Iris pigment epithelial cell (primary cell): ENCODE measurements at regions not wholly inside any gene's neighbourhood (a gene's known extent, or its start where the extent isn't known, plus 50 kb on each side); places are given as distances from the start of the nearest gene placed in this dataset.

Experiments
- DNase-seq: peaks from one replicate; pipeline ENCODE4 v3.0.0-alpha.2; 2011; ENCODE audit warnings: low read depth

DNA sequence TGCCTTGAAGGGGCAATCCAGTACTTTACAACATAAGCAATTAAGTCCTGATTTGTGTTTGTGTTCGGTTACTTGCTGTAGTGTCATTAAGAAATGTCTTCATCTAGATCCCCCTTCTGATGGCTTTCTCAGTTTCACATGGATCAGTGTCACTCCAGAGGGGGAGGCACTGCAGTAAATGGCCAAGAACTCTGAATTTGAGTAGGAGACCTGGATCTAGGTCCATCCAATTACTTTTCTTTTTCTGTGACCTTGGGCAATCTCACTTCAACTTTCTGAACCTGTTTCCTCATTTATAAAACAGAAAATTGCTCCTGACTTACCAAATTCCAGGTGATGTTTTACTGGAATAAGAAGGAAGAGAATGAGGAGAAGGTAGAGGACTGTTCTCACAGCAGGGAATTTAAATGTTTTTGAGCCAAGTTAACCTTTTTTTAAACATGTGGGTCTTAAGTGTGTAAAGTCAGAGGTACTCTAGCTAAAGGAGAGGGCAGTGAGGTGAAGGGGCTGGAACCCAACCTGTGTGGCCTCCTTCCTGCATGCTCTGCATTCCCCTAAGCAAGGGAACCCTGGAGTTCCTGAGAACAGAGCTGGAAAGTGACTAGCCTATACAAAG lies 285.5 kb downstream of the HACE1 start:
- DNase-seq = no peak

DNA sequence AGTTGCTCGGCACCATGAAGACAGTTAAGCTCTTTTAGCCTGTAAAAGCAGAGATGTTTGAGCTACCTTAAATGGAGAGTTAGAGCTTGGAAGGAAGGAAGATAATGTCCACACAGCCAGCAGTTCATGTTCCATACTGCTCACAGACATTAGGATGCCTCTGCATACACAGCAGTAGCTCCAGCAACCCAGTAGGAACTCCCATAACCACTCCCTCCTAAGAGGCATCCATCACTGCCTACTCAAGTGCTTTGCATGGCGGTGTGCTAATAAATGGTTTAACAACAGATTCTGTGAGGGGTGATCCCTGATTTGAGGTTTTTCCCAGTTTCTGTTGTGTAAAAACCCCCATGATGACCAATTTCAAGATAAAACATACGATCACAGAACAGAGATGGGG lies 286.4 kb downstream of the HACE1 start:
- DNase-seq = no peak

DNA sequence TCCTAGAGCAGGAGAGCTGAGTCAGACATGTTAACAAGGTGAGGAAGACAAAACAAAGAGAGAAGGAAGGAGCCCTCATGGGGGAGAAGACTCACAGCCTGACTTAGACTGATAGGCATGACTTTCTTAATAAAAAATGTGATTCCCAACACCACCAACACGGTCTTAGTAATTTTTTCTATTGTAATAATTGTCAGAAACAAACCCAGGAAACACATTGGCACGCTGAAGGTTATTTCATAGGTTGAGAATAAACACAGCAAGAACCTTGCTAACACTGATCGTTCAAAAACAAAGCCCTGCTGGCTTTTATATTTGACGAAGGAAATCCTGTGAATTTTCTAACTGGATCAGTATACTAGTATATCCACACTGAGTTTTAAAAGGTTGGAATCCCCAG lies 286.8 kb downstream of the HACE1 start:
- no peak for DNase-seq

- peak; percentile 68 for DNase-seq
Measured at GRCh38 chr6:104566411-104566810, 293.3 kb downstream of the HACE1 start.

DNA sequence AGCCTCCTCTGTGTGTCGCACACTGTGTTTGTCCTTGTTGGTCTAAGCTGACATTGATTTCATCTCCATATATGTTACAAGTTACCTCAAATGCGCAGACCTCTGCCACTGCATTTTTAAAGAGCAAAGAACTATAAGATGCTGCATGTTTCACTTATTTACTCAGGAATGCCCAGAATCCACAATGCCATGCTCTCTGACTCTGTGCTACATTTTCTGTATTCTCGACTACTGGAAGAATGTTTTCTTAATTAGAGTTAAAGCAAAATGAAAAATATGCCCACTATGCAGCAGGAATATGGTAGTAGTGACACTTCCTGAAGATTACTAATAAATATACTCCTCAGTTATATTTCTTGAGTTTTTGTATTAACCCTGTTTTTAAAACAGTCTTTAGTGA lies 296.4 kb downstream of the HACE1 start:
- DNase-seq = no peak

- DNase-seq = peak; percentile 25
Measured at GRCh38 chr6:104559435-104560202, 300.1 kb downstream of the HACE1 start.

DNA sequence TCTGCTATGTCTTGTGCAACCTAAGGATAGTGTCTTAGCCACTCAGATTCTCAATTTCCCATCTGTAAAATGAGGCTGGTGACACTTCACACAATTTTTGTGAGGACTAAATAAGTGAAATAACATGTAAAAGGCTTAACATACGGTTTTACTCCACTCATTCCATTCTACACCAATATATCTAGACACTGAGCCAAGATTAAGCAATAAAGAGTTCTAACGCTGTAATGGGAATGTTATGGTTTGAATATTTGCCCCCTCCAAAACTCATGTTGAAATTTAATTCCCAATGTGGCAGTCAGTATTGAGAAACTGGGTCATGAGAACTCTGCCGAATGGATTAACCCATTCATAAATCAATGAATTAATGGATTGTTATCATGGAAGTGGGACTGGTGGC lies 301.0 kb downstream of the HACE1 start:
- DNase-seq = peak; percentile 70

- DNase-seq = no peak
Measured at GRCh38 chr6:104548297-104548696, 311.4 kb downstream of the HACE1 start.

GRCh38 chr6:104541411-104541810 lies 318.3 kb downstream of the HACE1 start:
- DNase-seq = no peak

DNA sequence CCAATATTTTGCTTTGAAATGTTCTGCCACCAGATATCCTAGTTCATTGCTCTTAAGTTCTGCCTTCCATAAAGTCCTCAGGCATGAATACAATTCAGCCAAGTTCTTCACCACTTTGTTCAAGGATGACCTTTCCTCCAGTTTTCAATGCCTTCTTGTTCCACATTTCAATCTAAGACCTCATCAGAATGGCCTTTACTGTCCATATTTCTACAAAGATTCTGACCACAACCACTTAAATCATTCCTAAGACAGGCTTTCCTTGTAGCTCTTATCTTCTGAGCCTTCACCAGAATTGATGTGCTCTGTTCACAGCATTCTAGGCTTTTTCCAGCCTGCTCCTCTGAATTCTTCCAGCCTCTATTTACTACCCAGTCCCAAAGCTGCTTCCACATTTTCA lies 319.0 kb downstream of the HACE1 start:
- peak; percentile 96 for DNase-seq

- DNase-seq = no peak
Measured at GRCh38 chr6:104539173-104539572, 320.5 kb downstream of the HACE1 start.

GRCh38 chr6:104537872-104538271 lies 321.8 kb downstream of the HACE1 start:
- DNase-seq = no peak

- peak; percentile 84 for DNase-seq
Measured at GRCh38 chr6:104537180-104537579, 322.5 kb downstream of the HACE1 start.

DNA sequence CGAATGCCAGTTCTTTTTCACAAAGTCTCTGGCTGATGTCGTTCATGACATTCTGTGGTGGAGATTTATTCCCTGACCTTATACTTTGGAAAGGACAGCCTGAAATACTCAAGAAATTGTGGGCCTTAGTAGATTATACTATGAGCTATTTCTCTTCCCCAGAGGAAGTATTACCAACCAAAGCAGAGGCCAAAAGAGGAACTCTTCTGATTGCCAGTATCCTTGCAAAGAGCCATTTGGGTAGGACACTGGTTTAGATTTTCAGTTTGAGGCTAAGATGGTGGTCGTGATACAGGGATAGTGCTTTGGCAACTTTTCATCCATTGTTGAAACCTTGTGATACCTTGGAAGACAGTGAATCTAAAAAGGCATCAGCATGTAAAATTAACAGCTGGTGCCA lies 327.3 kb downstream of the HACE1 start:
- DNase-seq = no peak

GRCh38 chr6:104531646-104532045 lies 328.1 kb downstream of the HACE1 start:
- DNase-seq = no peak

- peak; percentile 52 for DNase-seq
Measured at GRCh38 chr6:104527761-104528415, 331.8 kb downstream of the HACE1 start.

- no peak for DNase-seq
Measured at GRCh38 chr6:104527311-104527710, 332.4 kb downstream of the HACE1 start.

GRCh38 chr6:104526376-104526775 lies 333.3 kb downstream of the HACE1 start:
- DNase-seq = no peak

DNA sequence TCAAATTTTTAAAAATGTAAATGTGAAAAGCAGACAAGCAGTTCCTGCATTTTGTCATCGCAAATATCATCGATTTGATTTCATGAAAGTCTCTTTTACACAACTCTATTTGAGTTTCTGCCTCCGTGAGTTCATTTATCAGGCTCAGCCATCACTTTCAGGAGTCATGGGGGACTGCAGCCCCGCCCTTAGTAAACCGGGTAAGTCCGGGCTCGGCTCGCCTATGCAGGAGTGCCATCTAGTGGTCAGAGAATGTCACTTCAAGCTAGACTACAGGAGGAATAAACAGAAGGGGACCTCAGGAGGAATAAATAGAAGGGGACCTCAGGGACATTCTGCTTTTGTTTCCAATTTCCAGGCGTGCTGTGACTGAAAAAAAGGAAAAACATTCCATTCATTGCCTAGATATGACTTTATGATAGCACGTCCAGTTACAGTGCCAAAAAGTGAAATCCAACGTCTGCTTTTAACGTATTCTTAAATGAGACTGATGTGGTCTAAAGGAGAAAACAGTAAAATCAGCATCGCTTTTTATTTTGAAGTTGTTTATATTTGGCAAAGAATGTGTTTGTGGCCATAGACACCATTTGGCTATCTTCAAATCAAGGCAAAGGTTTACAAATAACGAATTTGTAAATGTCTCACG lies 333.9 kb downstream of the HACE1 start:
- peak; percentile 81 for DNase-seq

DNA sequence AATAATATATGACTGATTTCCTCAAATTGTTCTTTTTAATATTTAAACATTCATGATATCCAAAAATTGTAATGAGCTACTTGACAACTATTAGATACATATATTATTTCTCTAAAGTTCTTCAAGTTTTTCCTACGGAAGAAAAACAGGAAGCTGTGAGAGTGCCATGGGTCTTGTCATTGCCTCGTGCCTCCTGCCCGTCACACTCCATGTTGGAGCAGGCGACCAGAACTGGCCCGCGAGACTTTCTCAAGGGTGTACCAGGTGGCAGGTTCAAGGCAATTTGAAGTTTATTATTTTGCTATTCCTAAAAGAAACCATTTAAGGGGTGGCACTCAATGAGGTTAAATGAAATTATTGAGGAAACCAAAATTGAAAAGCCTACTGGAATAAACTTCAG lies 337.2 kb downstream of the HACE1 start:
- DNase-seq = no peak

DNA sequence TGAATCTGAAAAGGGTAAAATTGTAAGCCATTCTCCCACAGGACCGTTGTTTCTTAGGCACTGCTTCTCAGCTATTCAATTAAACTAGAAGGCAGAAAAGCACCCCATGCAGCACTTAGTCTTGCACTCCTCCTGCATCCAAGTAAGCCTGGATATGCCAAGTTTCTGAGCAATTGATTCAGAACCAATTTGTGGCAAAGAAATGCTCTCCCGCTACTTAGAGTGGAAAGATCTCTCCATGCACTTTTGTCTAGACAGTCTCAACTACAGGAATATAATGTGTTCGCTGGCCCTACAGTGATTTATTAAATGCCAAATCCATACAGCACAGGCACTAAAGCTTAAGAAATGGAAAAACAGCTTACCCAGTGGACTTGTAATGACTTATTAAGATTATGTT lies 338.5 kb downstream of the HACE1 start:
- no peak for DNase-seq

DNA sequence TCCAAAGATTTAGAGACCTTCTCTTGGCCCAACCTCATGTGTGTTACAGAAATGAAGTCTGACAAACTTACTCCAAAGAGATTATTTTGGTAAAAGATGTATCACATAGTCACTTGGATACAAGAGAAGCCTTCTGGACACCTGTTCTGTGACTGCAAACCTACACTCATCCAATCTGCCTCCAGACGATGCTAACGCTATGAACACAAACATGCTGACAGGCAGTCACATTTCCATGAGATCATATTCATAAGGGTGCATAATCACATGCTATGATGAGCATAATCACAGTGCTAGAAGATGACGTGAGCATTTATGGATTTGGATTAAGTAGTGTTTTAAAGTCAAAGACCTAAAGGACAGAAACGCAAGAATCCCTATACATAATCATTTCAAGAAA lies 340.2 kb downstream of the HACE1 start:
- no peak for DNase-seq

- DNase-seq = no peak
Measured at GRCh38 chr6:104509355-104509754, 350.4 kb downstream of the HACE1 start.
